HS-27A (cell line): ENCODE measurements at regions not wholly inside any gene's neighbourhood (a gene's known extent, or its start where the extent isn't known, plus 50 kb on each side); places are given as distances from the start of the nearest gene placed in this dataset.
"Not testable (repeated sequence)": the region's sequence is repeated elsewhere in the genome, so short reads cannot be mapped to it uniquely, and the experiment has no call there.

ENCODE experiments used
- DNase-seq: peaks from one replicate; pipeline ENCODE4 v3.0.0-alpha.2; 2012; ENCODE audit warnings: low read depth, missing footprints

DNA sequence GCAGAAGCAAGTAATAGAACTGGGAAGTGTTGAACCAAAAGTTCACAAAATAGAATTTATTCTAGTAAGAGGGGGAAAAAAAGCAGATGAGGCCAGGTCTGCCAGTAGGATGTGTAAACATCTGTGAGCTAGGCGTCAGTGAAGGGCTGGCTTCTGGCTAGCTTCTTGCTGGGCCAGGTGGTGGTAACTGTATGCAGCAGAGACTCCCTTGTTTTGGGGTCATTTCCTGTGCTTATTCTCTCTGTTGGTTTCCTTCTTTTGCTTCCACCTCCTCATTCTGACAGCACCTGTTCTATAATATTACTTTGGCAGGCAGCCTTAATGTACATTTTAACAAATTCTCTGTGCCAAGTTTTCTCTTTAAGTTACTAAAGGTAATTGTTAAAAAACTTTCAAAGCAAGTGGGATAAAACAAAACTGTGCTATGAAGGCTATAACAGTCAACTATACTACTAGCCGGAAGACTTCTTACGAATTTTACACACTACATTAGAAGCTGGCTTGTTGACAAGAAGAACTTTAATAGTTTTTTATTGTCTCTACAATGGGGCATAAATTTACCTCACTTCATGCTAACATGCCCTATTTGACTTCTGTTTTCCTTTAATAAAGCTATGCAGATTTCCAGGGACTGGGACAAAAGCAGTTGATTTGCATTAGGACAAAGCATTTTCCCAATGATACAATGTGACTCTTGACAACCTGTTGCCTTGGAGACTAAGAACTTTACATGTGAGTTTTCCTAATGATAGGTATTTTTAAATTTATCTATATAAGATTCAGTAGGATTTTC, 318.8 kb upstream of the NAALADL2 start:
- DNase-seq = no peak

DNA sequence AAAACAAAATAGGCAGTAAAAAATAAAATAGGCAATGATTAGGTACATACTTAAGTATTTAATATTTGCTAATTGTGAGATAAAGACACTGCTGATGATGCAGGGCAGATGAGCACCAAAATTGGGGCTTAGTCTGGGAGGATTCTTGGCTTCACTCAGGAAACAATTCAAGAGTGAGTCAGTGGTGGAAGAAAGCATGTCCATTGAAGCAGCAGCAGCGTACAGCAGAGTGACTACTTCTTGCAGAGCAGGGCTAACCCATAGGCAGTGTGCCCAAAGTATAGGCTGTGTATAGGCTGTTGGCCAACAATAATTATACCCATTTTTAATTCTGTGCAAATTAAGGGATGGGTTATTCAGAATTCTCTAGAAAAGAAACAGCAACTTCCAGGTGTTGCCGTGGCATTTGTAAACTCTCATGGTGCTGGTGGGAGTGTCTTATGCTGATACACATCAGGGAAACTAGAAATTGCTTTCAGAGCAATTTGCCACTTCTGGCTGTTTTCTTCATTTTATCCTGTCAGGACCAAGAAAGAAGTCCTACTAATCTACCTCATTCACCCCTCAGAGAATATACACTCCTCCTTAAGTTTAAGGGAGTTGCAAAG, 317.3 kb upstream of the NAALADL2 start:
- no peak for DNase-seq

DNA sequence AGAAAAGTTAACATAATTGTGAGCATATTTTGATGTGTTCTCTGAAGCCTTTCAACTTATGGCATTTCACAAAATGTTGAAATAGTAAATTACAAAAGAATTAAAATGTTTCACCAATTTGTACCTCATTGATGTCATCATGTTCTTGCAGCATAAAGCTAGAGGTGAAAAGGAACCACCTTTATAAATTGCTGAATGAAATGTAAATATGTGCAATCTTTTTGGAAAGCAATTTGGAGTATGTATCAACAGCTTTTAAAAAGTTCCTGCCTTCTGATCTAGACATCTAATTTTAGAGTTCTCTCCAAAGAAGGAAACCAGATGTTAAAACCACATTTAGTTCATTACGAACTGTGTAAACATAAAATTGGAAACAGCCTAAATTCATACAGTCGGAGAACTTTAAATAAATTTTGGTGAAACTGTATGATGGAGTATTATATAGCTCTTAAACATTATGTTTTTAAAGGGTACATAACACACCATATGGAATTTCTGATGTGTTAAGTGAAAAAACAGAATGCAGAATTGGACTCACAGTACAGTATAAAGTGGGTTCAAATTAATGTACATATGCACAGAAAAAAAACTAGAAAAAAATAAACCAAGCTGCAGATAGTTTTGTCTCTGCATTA, 311.2 kb upstream of the NAALADL2 start:
- no peak for DNase-seq

DNA sequence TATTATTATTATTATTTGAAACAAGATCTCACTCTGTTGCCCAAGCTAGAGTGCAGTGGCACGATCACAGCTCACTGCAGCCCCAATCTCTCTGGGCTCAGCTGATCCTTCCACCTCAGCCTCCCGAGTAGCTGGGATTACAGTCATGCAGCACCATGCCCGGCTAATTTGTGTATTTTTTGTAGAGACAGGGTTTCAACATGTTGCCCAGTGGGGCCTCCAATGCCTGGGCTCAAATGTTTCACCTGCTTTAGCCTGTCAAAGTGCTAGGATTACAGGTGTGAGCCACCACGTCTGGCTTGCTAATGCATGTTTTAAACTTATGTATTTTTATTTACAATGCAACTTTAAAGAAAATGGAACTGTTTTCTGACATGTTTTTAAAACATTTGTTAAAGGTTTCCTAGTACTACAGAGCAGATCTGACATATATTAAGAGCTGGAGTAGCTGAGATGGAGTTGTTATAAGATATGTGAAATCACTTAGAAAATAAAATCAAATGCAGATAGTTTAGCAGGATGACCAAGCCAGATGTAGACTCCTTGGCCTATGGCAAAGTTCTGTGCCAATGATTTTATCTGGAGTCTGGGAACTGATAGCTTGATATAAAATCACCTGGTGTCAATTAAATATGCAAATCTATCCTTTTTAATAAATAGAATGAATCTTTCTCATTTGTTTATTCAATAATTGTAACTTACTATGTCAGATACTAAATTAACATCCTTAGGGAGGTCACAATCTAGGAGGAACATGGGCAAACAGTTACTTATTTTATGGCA, 310.1 kb upstream of the NAALADL2 start:
- DNase-seq = no peak

DNA sequence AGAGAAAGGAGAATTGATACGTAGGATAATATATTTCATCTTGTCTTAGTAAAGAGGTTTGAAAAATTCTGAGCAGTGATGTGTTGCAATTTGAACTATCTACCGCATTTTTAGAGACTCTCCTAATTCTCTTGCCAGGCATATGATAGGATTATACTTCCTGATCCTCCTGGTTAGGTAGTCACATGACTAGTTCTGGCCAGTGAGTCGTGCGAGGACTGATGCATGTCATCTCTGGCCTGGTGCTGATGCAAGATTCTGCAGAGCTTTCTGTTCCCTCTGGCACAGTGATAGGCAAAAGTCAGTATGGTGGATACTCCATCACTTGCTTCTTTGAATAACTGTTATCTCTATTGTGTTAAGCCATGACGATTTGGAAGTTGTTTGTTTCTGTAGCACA, 277.6 kb upstream of the NAALADL2 start:
- DNase-seq = no peak

DNA sequence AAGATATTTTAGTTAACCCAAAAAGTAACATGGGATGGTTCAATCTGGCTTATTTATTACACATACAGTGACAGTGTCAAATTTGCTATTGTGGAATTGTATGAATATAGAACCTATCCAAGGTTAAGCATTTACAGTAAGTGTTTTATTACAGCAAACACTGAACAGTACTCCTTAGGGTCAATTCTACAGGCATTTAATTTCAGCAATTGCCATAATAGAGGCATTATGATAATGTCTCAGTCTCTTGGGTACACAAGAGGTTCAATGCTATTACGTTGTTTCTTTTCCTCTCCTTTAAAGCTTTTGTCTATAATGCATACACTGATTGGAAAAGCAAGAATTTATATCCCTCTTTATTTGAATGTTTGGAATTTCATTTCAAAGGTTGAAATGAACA, 275.7 kb upstream of the NAALADL2 start:
- DNase-seq = no peak

DNA sequence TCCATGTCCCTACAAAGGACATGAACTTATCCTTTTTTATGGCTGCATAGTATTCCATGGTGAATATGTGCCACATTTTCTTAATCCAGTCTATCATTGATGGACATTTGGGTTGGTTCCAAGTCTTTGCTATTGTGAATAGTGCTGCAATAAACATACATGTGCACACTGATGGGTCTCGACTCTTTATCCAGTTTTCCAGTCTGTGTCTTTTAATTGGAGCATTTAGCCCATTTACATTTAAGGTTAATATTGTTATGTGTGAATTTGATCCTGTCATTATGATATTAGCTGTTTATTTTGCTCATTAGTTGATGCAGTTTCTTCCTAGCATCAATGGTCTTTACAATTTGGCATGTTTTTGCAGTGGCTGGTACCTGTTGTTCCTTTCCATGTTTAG, 272.0 kb upstream of the NAALADL2 start:
- not testable (repeated sequence) for DNase-seq

DNA sequence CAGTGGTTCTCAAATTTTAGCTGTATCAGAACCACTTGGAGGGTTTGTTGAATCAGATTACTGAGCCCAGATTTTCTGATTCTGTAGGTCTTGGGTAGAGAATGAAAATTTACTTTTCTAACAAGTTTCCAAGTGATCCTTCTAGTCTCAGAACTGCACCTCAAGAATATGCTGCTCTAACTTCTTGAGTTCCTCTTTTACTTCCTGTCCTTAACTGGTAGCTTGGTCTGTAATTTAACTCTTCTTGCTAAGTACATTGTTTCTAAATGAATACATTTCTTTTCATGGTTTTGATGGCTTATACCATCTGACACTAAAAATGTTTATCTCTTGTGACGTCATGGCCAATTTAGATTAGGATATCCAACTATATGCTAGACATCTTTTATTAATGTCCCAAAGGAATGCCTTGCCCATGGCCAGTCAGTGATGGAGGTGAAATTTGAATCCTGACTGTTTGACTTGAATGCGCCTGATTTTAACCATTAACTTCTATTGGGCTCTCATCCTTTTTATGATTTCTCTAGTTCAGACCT, 262.6 kb upstream of the NAALADL2 start:
- no peak for DNase-seq

DNA sequence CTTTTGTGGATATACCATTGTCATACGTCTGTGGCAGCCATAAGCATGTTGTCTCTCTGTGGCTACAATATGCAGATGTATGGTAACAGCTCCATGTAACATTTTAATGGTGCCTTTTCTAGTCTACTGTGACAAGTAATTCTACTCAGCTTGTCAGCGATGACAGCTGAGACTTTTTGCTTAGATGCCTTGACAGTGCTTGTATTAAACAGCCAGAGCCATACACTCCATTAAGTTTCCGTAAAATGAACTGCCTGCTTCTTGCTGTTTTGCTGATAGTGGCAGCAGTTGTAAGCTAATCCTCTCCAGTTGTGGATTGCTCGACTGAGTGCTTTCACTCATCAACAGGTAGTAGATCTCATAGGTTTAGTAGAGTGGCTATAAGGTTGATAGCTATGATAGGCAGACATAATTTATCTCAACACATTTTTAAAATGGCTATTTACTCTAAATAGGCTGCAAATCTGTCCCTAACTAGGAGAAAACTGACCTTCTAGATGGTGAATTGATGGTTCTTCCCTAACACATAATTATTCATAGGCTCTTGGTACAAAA, 260.2 kb upstream of the NAALADL2 start:
- no peak for DNase-seq

DNA sequence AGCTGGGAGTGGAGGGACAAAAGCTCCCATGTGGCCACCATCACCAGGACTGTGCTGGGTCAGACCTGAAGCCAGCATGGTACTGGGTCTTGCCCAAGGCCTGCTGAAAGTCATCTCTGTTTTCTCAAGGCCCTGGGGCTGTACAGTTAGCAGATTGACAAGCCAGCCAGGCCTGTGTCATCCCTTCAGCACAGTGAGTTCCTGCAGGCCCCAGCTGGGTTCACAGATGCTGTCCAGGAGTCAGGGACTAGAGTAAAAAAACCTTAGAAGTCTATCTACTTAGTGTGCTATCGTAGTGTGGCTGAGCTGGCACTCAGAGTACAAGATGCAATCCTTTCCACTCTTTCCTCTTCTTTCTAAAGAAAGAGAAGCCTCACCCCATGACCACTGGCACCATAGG, 246.0 kb upstream of the NAALADL2 start:
- no peak for DNase-seq

DNA sequence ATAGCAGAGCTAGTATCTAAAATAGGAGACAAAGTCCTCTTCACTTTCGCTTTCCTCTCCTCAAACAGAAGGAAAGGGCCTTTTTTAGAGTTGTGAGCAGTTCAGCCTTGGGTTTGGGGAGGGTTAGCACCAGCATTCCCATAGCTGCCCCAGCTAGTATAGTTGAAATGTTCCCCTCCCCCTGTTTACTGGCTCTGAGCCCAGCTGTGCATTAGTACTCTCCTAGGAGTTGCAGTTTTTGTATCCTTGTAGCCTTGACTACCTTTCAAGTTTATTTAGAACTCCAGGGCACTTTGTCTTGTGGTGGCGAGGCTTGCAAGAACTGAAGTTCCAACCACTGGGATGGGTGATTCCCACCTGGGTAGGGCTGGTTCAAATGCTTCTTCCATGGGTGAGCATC, 245.1 kb upstream of the NAALADL2 start:
- no peak for DNase-seq

DNA sequence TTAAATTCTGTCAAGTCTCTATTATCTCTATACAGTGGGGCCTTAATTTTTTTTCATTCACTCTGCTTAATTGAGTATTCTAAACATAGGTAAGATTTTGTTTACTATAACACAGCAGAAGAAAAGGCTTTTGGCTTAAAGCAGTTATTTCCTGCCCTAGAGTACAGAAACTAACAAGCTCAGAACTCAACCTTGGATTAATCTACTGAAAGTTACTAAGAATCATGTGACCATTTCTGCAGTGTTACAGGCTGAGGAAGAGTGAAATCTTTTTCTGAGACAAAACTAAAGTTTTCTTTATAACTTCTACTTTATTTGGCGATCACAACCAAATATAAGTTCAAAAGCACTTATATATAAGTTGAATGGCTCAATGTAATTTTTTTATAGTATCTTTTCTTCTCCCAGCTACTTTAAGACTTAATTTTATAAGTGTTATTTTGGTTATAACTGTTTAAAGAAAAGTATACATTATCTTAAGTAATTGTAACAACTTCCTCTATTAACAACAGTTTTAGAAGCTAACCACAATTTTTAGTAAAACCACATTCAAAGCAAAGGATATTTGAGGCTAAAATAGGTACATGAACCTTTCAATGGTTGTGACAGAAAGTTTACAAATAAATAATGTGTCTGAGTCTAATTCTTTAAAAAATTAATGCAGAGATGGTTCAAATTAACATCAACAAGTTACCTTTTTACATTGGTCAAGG, 240.6 kb upstream of the NAALADL2 start:
- no peak for DNase-seq

DNA sequence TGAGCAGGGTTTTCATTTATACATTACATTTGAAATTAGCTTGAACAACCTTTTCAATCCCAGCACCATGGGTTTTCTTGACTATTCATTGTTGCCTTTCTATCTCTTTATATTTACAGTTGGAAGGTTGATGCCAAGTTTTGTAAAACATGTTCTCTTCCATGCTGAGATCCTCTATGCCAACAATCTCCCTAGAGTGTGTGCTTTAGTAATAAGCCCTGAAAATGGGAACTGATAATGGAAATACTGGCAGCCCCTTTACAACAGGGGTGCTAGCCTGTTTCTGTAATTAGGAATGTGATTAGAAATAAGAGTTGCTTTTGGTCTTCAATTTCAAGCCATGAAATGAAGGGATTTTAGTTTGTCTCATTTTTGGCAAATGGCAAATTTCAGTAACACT, 239.9 kb upstream of the NAALADL2 start:
- no peak for DNase-seq

DNA sequence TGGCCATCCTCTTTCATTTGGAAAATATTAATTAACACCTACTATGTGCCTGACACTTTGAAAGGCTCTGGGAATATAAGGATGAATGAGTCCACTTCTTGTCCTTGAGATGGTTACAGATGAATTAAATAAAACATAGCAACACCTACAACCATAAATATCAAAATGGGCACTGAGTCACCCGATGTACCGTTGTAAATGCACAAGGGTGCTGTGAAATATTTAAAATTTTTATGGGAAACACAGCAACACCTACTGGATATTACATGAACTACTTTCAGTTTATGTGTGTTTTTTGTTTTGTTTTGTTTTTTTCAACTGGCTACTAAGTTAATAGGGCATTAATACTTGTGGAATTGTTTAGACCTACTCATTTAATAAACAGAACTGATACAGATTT, 239.0 kb upstream of the NAALADL2 start:
- peak; percentile 7 for DNase-seq

DNA sequence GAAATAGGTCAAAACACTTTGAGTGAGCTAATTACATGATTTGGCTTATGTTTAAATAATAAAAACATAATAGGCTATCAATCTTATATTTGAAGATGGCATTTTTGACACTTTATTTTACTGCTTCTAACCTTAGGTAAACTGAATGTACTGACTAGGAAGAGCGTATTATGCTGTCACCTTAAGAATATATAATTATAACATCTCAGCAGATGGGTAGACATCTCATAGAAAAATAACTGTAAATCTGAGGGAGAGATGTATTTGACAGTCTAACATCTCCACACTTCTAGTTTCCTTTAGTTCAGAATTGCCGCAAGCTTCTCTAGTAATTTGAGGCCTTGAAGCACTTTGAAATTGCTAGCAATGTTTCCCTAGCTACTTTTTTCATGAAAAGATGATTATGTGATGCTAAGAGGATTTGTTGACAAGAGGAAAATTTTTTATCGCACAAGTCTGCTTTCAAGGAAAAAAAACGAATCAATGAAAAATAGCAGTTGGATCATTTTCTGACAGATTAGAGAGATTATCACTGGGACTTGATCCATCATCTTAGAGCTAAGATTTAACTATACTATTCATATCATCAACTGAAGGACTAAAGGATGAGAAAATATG, 238.2 kb upstream of the NAALADL2 start:
- no peak for DNase-seq

DNA sequence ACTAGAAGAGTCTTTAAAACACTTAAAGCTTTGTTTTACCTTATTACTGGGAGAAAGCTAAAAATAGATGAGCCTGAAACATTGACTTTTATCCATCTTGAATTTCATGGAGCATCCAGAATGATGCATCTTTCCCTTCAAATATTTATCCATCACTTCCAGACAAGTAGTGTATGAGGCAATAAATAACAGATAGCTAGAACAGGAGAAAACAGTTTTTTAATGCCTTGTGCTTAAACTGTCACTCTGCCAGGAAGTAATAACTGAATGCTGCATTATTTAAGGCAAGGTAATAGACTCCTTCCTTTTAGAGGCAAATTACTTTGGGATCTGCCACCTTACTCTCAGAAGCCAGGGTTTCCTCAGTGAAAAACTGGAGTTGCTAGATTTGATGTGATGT, 225.8 kb upstream of the NAALADL2 start:
- DNase-seq = no peak

DNA sequence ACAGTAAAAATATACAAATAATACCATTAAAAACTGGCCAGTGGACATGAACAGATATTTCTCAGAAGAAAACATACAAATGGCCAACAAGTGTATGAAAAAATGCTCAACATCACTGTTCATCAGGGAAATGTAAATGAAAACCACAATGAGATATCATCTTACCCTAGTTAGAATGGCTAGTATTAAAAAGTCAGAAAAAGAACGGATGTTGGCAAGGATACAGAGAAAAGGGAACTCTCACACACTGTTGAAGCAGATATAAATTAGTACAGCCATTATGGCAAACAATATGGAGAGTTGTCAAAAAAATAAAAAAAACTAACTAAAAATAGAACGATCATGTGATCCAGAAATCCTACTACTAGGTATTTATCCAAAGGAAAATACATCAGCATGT, 222.7 kb upstream of the NAALADL2 start:
- no peak for DNase-seq

DNA sequence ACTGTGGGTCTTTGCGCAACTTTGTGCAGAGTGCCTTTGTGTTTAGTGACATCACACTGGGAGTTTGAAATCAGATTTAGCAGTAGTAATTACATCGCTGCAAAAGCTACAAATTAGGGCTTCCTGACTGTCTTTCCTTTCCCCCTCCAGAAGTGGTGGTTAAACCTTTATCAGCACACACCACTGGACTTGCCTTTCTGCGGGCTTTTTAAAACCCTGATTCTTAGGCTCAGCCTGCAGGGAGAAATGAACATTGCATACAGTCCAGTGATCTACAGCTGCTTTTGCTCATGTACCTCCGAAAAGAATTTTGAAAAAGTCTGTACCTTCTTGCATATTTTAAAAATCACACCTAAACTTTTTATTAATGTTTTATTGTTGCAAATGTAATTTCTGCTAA, 219.7 kb upstream of the NAALADL2 start:
- no peak for DNase-seq

DNA sequence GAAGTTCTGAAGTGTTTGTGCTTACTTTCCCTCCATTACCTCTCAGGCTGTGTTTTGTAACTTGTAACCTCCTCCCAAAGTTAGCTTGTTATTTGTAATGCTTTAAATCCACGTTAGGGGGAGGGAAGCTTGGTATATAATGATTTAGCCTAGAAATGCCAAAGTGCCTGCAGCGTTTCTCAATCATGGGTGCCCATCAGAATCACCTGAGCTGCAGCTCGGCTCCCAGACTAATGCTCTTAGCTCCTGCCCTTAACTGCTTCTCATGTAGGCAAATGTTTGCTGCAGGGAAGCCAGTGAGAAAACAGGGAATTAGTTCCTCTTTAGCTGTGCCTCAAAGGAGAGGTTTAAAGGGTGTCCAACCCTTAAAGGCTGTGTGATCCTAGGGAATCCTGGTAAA, 219.2 kb upstream of the NAALADL2 start:
- no peak for DNase-seq

DNA sequence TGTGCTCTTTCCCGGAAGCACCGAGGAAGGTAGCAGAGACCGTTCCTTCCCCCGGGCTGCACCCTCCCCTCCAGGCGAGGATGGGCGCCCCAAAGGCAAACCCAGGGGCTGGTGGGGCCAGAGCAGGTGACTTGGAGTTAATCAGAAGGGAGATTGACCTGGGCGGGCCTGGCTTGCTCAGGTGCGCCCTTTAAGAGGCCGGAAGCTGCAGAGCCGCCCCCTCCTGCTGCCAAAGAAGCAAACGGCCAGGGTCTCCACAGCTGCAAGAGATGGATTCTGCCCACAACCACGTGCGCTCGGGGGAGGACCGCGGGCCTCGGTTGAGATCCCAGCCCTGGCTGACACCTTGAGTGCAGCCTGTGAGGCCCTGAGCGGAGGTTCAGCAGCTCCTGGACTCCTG, 218.2 kb upstream of the NAALADL2 start:
- no peak for DNase-seq

DNA sequence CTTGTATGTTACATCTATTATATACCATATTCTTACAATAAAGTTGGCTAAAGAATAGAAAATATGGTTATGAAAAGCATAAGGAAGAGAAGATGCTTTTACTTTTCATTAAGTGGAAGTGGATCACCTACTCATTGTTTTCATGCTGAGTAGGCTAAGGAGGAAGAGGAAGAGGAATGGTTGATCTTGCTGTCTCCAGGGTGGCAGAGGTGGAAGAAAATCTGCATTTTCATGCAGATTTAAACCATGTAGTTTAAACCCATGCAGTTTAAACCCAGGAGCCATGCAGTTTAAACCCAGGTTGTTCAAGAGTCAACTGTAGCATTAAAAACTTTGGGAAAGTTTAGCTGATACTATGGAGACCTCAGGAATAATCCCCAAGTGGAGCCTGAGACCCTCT, 214.8 kb upstream of the NAALADL2 start:
- no peak for DNase-seq
